ENCODE measurements at regions not wholly inside any gene's neighbourhood (a gene's known extent, or its start where the extent isn't known, plus 50 kb on each side); places are given as distances from the start of the nearest gene placed in this dataset.
A peak's percentile ranks its signal among the peaks of the same experiment; 100 is the strongest.
"Not testable (repeated sequence)": the region's sequence is repeated elsewhere in the genome, so short reads cannot be mapped to it uniquely, and the experiment has no call there.

DNA sequence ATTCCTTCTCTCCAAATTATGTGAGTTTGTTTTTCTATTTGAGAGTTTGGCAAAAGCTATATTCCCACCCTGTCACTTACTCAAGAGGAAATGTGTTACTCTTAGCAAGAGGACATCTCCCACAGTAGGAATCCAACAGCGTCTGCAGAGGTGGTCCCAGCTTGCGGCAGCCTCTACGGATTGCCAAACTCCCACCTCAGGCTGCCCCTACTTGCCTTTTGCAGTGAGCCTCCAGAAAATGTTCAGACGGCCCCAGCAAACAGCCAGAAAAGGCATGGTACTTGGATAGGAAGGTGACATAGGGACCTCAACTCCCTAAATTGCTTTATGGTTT lies 158.4 kb downstream of the SUCLG1 start:
- Histone ChIP-seq H3K27me3 (ENCODE audit: control insufficient read depth in 3 of 3, insufficient read depth in 3 of 3, low read length in 2 of 3) (no peaks in the 10 kb centered on the region), H3K4me3 (no peak overlapping the region), H3K4me1 (ENCODE audit: control insufficient read depth in 5 of 5, insufficient read depth in 5 of 5, low read length in 5 of 5) (no peaks in the 10 kb centered on the region), H3K36me3 (ENCODE audit: control insufficient read depth in 4 of 4, insufficient read depth in 4 of 4, low read length in 4 of 4) (no peaks in the 10 kb centered on the region), H3K27ac (ENCODE audit: low read depth in 1 of 2, low read length in 1 of 2) (no peak overlapping the region), H3K9me3 (ENCODE audit: control insufficient read depth in 4 of 4, insufficient read depth in 3 of 4, low read length in 3 of 4) (peaks cover 0 to 4% (median 0%) of the 10 kb centered on the region in 4 donors), H3K9ac (ENCODE audit: insufficient read depth in 1 of 2, low read length in 2 of 2) (no peak overlapping the region)
- DNase-seq (peak in 1 of 3 donors; percentile 4), ATAC-seq (ENCODE audit: insufficient read depth, low FRiP score) (no peak)
- TF ChIP-seq, protein P1, sequence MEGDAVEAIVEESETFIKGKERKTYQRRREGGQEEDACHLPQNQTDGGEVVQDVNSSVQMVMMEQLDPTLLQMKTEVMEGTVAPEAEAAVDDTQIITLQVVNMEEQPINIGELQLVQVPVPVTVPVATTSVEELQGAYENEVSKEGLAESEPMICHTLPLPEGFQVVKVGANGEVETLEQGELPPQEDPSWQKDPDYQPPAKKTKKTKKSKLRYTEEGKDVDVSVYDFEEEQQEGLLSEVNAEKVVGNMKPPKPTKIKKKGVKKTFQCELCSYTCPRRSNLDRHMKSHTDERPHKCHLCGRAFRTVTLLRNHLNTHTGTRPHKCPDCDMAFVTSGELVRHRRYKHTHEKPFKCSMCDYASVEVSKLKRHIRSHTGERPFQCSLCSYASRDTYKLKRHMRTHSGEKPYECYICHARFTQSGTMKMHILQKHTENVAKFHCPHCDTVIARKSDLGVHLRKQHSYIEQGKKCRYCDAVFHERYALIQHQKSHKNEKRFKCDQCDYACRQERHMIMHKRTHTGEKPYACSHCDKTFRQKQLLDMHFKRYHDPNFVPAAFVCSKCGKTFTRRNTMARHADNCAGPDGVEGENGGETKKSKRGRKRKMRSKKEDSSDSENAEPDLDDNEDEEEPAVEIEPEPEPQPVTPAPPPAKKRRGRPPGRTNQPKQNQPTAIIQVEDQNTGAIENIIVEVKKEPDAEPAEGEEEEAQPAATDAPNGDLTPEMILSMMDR (IDR thresholded peaks at IDR 0.05; ENCODE audit: control extremely low read depth, extremely low read depth) = no peak
- 81 to 84% methylated on average over 4 of the region's 4 CpGs for WGBS, 2 donors

DNA sequence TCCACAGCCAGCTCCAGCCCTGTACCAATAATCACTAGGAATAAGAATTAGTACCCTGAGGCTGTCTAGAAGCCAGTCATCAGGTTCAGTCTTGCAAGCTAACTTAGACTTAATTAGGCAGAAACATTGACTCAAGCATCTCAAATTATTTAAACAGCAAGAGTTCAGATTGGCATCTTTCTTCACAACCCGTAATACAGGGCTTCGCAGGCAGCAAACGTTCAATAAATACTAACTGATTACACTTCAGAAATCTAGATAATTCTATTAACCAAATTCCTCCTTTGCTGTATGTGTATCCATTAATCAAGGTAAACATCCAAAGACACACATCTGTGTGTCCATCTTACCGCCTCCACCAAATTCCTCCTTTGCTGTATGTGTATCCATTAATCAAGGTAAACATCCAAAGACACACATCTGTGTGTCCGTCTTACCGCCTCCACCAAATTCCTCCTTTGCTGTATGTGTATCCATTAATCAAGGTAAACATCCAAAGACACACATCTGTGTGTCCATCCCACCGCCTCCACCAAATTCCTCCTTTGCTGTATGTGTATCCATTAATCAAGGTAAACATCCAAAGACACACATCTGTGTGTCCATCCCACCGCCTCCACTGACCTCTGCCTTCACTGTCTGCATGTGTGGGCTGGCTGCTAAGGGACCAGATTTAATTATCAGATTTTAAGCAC lies 158.9 kb downstream of the SUCLG1 start:
- not testable (repeated sequence) for H3K27ac ChIP-seq (ENCODE audit: low read depth in 1 of 2, low read length in 1 of 2)
- WGBS, 2 donors = 75 to 87% methylated on average over 7 to 8 of the region's 8 CpGs

DNA sequence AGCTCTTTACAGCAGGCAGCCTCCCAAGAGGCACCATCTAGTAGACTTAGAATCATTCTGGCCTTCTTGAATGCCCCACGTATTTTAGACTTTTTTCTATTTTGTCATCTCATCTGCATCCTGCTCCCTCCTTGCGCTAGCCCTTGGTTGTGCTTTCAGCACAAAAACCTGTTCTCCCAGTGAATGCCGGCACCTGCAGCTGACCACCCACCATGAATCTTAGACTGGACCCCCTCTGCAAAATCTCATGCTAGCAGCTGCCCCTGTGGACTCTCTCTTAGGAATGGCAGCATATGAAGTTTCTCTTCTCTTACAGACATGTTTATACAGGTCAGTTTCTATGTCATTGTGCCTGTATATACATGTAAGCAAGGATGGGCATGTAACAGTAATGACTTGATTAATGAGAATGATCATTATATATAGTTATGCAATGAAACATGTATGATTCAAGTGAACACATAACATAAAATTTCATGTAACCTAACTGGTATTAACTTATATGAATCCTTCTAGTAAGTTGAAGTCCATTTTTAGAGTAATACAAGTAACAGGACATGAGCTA lies 159.8 kb downstream of the SUCLG1 start:
- TF ChIP-seq, protein P1 (IDR thresholded peaks at IDR 0.05; ENCODE audit: control extremely low read depth, extremely low read depth) = no peak

More for the DNA sequence above, 158.9 kb downstream of the SUCLG1 start:
- H3K9ac ChIP-seq (ENCODE audit: insufficient read depth in 1 of 2, low read length in 2 of 2); H3K4me1 ChIP-seq (ENCODE audit: control insufficient read depth in 5 of 5, insufficient read depth in 5 of 5, low read length in 5 of 5); H3K36me3 ChIP-seq (ENCODE audit: control insufficient read depth in 4 of 4, insufficient read depth in 4 of 4, low read length in 4 of 4); ATAC-seq (ENCODE audit: insufficient read depth, low FRiP score); H3K27me3 ChIP-seq (ENCODE audit: control insufficient read depth in 3 of 3, insufficient read depth in 3 of 3, low read length in 2 of 3); H3K4me3 ChIP-seq; H3K9me3 ChIP-seq (ENCODE audit: control insufficient read depth in 4 of 4, insufficient read depth in 3 of 4, low read length in 3 of 4); DNase-seq: not testable (repeated sequence)

DNA sequence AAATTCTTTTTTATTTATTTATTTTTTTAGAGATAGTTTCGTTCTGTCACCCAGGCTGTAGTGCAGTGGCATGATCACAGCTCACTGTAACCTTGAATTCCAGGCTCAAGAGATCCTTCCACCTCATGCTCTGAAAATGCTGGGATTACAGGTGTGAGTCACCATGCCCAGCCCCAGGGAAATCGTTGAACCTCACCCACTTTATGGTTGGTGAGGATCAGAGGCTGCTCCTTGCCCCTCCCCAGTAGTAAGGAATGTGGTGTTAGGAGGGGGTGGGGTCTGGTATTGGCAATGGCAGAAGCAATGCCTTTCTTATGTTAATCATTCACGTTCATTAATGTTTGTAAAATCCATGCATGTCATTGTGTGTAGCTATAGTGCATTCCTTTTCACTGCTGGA lies 161.9 kb downstream of the SUCLG1 start:
- TF ChIP-seq, protein P1 (IDR thresholded peaks at IDR 0.05; ENCODE audit: control extremely low read depth, extremely low read depth) = no peak
- Histone ChIP-seq H3K27ac (ENCODE audit: low read depth in 1 of 2, low read length in 1 of 2) (no peak overlapping the region), H3K9me3 (ENCODE audit: control insufficient read depth in 4 of 4, insufficient read depth in 3 of 4, low read length in 3 of 4) (peaks cover 0 to 1% (median 0%) of the 10 kb centered on the region in 4 donors), H3K4me1 (ENCODE audit: control insufficient read depth in 5 of 5, insufficient read depth in 5 of 5, low read length in 5 of 5) (no peaks in the 10 kb centered on the region), H3K36me3 (ENCODE audit: control insufficient read depth in 4 of 4, insufficient read depth in 4 of 4, low read length in 4 of 4) (no peaks in the 10 kb centered on the region), H3K27me3 (ENCODE audit: control insufficient read depth in 3 of 3, insufficient read depth in 3 of 3, low read length in 2 of 3) (no peaks in the 10 kb centered on the region), H3K9ac (ENCODE audit: insufficient read depth in 1 of 2, low read length in 2 of 2) (no peak overlapping the region), H3K4me3 (no peak overlapping the region)
- DNase-seq = no peak
- WGBS, 2 donors = 64 to 79% methylated on average over 3 of the region's 3 CpGs
- no peak for ATAC-seq (ENCODE audit: insufficient read depth, low FRiP score)

More for the DNA sequence above, 159.8 kb downstream of the SUCLG1 start:
- H3K4me3 ChIP-seq = no peak overlapping the region
- 71 to 82% methylated on average over 3 of the region's 3 CpGs for WGBS, 2 donors
- peaks cover 0 to 1% (median 0%) of the 10 kb centered on the region in 4 donors for H3K9me3 ChIP-seq (ENCODE audit: control insufficient read depth in 4 of 4, insufficient read depth in 3 of 4, low read length in 3 of 4)
- no peak overlapping the region for H3K9ac ChIP-seq (ENCODE audit: insufficient read depth in 1 of 2, low read length in 2 of 2)
- H3K4me1 ChIP-seq (ENCODE audit: control insufficient read depth in 5 of 5, insufficient read depth in 5 of 5, low read length in 5 of 5) = no peaks in the 10 kb centered on the region
- H3K27me3 ChIP-seq (ENCODE audit: control insufficient read depth in 3 of 3, insufficient read depth in 3 of 3, low read length in 2 of 3) = no peaks in the 10 kb centered on the region
- H3K36me3 ChIP-seq (ENCODE audit: control insufficient read depth in 4 of 4, insufficient read depth in 4 of 4, low read length in 4 of 4) = no peaks in the 10 kb centered on the region
- DNase-seq = no peak
- no peak overlapping the region for H3K27ac ChIP-seq (ENCODE audit: low read depth in 1 of 2, low read length in 1 of 2)
- no peak for ATAC-seq (ENCODE audit: insufficient read depth, low FRiP score)
